H1 (cell line): ENCODE measurements at regions not wholly inside any gene's neighbourhood (a gene's known extent, or its start where the extent isn't known, plus 50 kb on each side); places are given as distances from the start of the nearest gene placed in this dataset.

Experiments
- CTCF ChIA-PET: fragments of 300-600 bp; sonication (Branson Sonifier 250); formaldehyde crosslinking; loops from one replicate; lab custom pipeline; 2021; ENCODE audit not compliant: partially characterized antibody; lab: Charles Lee
- POLR2A ChIA-PET: fragments of 300-600 bp; sonication (Branson Sonifier 250); formaldehyde crosslinking; loops from one replicate; lab custom pipeline; 2021; ENCODE audit warnings: inconsistent platforms; ENCODE audit not compliant: partially characterized antibody; lab: Charles Lee
- DNase-seq, 2 experiments: peaks; one replicate each; pipeline versions ENCODE4 v3.0.0 to v3.0.0-alpha.2; 2010 to 2022; ENCODE audit warnings: low spot score in 2 of 2, low read depth in 1 of 2, mixed read lengths in 1 of 2
- FAIRE-seq: peaks from 2 replicates; lab custom pipeline; 2011; peaks lifted over from hg19 to GRCh38; lab: Jason Lieb, UNC
- H2AFZ ChIP-seq: 2 replicates; pipeline ENCODE4 v1.8.1; 2012; ENCODE audit warnings: low read length, inconsistent platforms
- H2AK5ac ChIP-seq: 2 replicates; pipeline ENCODE4 v1.6.1; 2013; ENCODE audit warnings: low read depth, low read length
- H2BK120ac ChIP-seq: replicated peaks from 2 replicates; pipeline ENCODE3; 2013; ENCODE audit warnings: low read depth, low read length, inconsistent platforms
- H2BK12ac ChIP-seq: 2 replicates; pipeline ENCODE4 v1.6.1; 2013; ENCODE audit warnings: low read depth, low read length
- H2BK15ac ChIP-seq: 2 replicates; pipeline ENCODE4 v1.6.1; 2013; ENCODE audit warnings: low read length
- H2BK20ac ChIP-seq: 2 replicates; pipeline ENCODE4 v1.6.1; 2013; ENCODE audit warnings: low read length
- H2BK5ac ChIP-seq: 2 replicates; pipeline ENCODE4 v1.6.1; 2013; ENCODE audit warnings: low read depth, low read length
- H3K14ac ChIP-seq: 2 replicates; pipeline ENCODE4 v1.6.1; 2013; ENCODE audit warnings: inconsistent platforms; ENCODE audit not compliant: insufficient read length
- H3K18ac ChIP-seq: 2 replicates; pipeline ENCODE4 v1.6.1; 2013; ENCODE audit warnings: low read length; ENCODE audit errors: extremely low read depth
- H3K23ac ChIP-seq: 2 replicates; pipeline ENCODE4 v1.6.1; 2013; ENCODE audit warnings: inconsistent platforms; ENCODE audit not compliant: insufficient read length
- H3K23me2 ChIP-seq: 2 replicates; pipeline ENCODE4 v1.6.1; 2013; ENCODE audit warnings: low read depth, low read length
- H3K27ac ChIP-seq: 2 replicates; pipeline ENCODE4 v1.6.1; 2011; ENCODE audit warnings: low read depth, low read length, inconsistent platforms
- H3K27me3 ChIP-seq, 4 experiments: replicated peaks in 1 of 4; 1 replicate in 1 of 4; 2 replicates in 3 of 4; pipeline versions ENCODE4 v1.6.1 to v1.8.1; 2011 to 2013; ENCODE audit warnings: low read length in 3 of 4, mild to moderate bottlenecking in 3 of 4, inconsistent platforms in 2 of 4, mixed read lengths in 2 of 4, moderate library complexity in 1 of 4; ENCODE audit not compliant: control insufficient read depth in 3 of 4, insufficient read depth in 3 of 4; ENCODE audit errors: extremely low read depth in 1 of 4
- H3K36me3 ChIP-seq, 4 experiments: 2 replicates each; pipeline versions ENCODE4 v1.6.1 to v1.8.1; 2011 to 2013; ENCODE audit warnings: mild to moderate bottlenecking in 4 of 4, low read length in 3 of 4, moderate library complexity in 2 of 4, control low read depth in 1 of 4, inconsistent platforms in 1 of 4; ENCODE audit not compliant: insufficient read depth in 4 of 4, control insufficient read depth in 2 of 4
- H3K4ac ChIP-seq: replicated peaks from 2 replicates; pipeline ENCODE3; 2013; ENCODE audit warnings: low read length, low read depth, mixed read lengths, inconsistent platforms; ENCODE audit not compliant: insufficient read length
- H3K4me1 ChIP-seq, 4 experiments: replicated peaks in 1 of 4; 1 replicate in 1 of 4; 2 replicates in 3 of 4; pipeline versions ENCODE4 v1.6.1 to v1.8.1; 2011 to 2013; ENCODE audit warnings: low read length in 3 of 4, inconsistent platforms in 2 of 4, mixed read lengths in 1 of 4; ENCODE audit not compliant: insufficient read depth in 4 of 4, control insufficient read depth in 3 of 4
- H3K4me2 ChIP-seq, 2 experiments: 2 replicates each; pipeline versions ENCODE4 v1.6.1 to v1.8.1; 2011 to 2013; ENCODE audit warnings: low read depth in 2 of 2, low read length in 2 of 2, control low read depth in 1 of 2, inconsistent platforms in 1 of 2, mild to moderate bottlenecking in 1 of 2; ENCODE audit not compliant: insufficient read depth in 1 of 2
- H3K4me3 ChIP-seq, 4 experiments: fragments of 200-600, 300-600 bp in 1 of 4; sonication (generic), shearing (Covaris generic), sonication (Bioruptor Twin) in 1 of 4; 2 replicates each; pipeline versions ENCODE4 v1.5.1 to v1.8.1; 2011 to 2016; ENCODE audit warnings: low read length in 4 of 4, low read depth in 3 of 4, control low read depth in 2 of 4, inconsistent platforms in 2 of 4, mild to moderate bottlenecking in 2 of 4, mixed read lengths in 1 of 4, moderate library complexity in 1 of 4; ENCODE audit not compliant: insufficient read depth in 2 of 4; ENCODE audit errors: extremely low read depth in 1 of 4
- H3K56ac ChIP-seq: replicated peaks from 2 replicates; pipeline ENCODE3; 2013; ENCODE audit warnings: low read depth, mild to moderate bottlenecking, mixed read lengths, low read length, inconsistent platforms; ENCODE audit not compliant: insufficient read length
- H3K79me1 ChIP-seq: 2 replicates; pipeline ENCODE4 v1.6.1; 2013; ENCODE audit warnings: low read depth, low read length, control low read depth
- H3K79me2 ChIP-seq, 2 experiments: 2 replicates each; pipeline versions ENCODE4 v1.6.1 to v1.8.1; 2012 to 2013; ENCODE audit warnings: low read length in 2 of 2, mild to moderate bottlenecking in 2 of 2, inconsistent platforms in 1 of 2; ENCODE audit not compliant: insufficient read depth in 2 of 2, control insufficient read depth in 1 of 2
- H3K9ac ChIP-seq, 4 experiments: replicated peaks in 1 of 4; 1 replicate in 1 of 4; 2 replicates in 3 of 4; pipeline versions ENCODE4 v1.6.1 to v1.8.1; 2011 to 2013; ENCODE audit warnings: low read depth in 3 of 4, low read length in 3 of 4, control low read depth in 2 of 4, mild to moderate bottlenecking in 2 of 4, moderate library complexity in 2 of 4, inconsistent platforms in 1 of 4; ENCODE audit errors: extremely low read depth in 1 of 4
- H3K9me3 ChIP-seq, 2 experiments: 2 replicates each; pipeline versions ENCODE4 v1.6.1 to v1.8.1; 2012 to 2013; ENCODE audit warnings: mild to moderate bottlenecking in 2 of 2, moderate library complexity in 2 of 2, control low read depth in 1 of 2, inconsistent platforms in 1 of 2, low read depth in 1 of 2, low read length in 1 of 2, mixed read lengths in 1 of 2; ENCODE audit not compliant: insufficient read depth in 2 of 2
- H4K20me1 ChIP-seq, 2 experiments: replicated peaks in 1 of 2; 2 replicates each; pipeline versions ENCODE3 to v1.8.1; 2011 to 2013; ENCODE audit warnings: inconsistent platforms in 2 of 2, low read length in 2 of 2, mild to moderate bottlenecking in 1 of 2; ENCODE audit not compliant: insufficient read depth in 2 of 2, control insufficient read depth in 1 of 2
- H4K5ac ChIP-seq: 2 replicates; pipeline ENCODE4 v1.6.1; 2013; ENCODE audit warnings: low read length, low read depth, mixed read lengths, inconsistent platforms; ENCODE audit not compliant: insufficient read length
- H4K8ac ChIP-seq: 2 replicates; pipeline ENCODE4 v1.8.0; 2013; ENCODE audit warnings: mild to moderate bottlenecking, moderate library complexity, low read length, inconsistent platforms; ENCODE audit not compliant: insufficient read depth; ENCODE audit errors: extremely low read depth
- H4K91ac ChIP-seq: replicated peaks from 2 replicates; pipeline ENCODE3; 2013; ENCODE audit warnings: low read length, mixed read lengths, inconsistent platforms; ENCODE audit not compliant: insufficient read length
- ATF2 ChIP-seq: IDR thresholded peaks from 2 replicates; pipeline ENCODE4 v1.6.1; 2012; ENCODE audit warnings: low read length, inconsistent platforms
- CEBPB ChIP-seq: IDR thresholded peaks from 2 replicates; pipeline ENCODE4 v1.6.1; 2012; ENCODE audit warnings: low read depth, low read length
- CHD2 ChIP-seq: IDR thresholded peaks from 2 replicates; pipeline ENCODE4 v1.6.1; 2012; ENCODE audit warnings: low read length, improper control_type of control experiment
- E2F6 ChIP-seq: IDR thresholded peaks from 2 replicates; pipeline ENCODE4 v1.6.1; 2012; ENCODE audit warnings: inconsistent platforms
- EZH2 ChIP-seq: fragments of 200-600 bp; sonication (generic); IDR thresholded peaks from 2 replicates; pipeline ENCODE4 v1.7.1; 2012; ENCODE audit warnings: low read depth, mild to moderate bottlenecking, moderate library complexity, low read length, inconsistent platforms; ENCODE audit not compliant: severe bottlenecking
- KDM4A ChIP-seq: IDR thresholded peaks from one replicate; pipeline ENCODE4 v1.7.1; 2012; ENCODE audit warnings: low read depth, mild to moderate bottlenecking, moderate library complexity, low read length, inconsistent platforms; ENCODE audit not compliant: severe bottlenecking
- NANOG ChIP-seq: IDR thresholded peaks from 2 replicates; pipeline ENCODE4 v1.6.1; 2011; ENCODE audit warnings: low read length, low read depth, mild to moderate bottlenecking, inconsistent platforms; ENCODE audit not compliant: insufficient read depth, poor library complexity, severe bottlenecking
- POLR2AphosphoS5 ChIP-seq: IDR thresholded peaks from 2 replicates; pipeline ENCODE4 v1.6.1; 2011; ENCODE audit warnings: low read depth, low read length
- RAD21 ChIP-seq, 2 experiments: IDR thresholded peaks in 1 of 2; conservative IDR thresholded peaks in 1 of 2; 2 replicates each; pipeline ENCODE4 v1.6.1; 2011; ENCODE audit warnings: low read depth in 2 of 2, low read length in 2 of 2, improper control_type of control experiment in 1 of 2, inconsistent platforms in 1 of 2, mild to moderate bottlenecking in 1 of 2, moderate library complexity in 1 of 2
- RNF2 ChIP-seq: fragments of 200-900, 300-1000 bp; sonication (generic); IDR thresholded peaks from 2 replicates; pipeline ENCODE4 v1.7.1; 2016; ENCODE audit warnings: borderline replicate concordance, low read depth, mild to moderate bottlenecking, antibody characterized with exemption, low read length; ENCODE audit not compliant: poor library complexity, severe bottlenecking; ENCODE audit errors: missing control alignments
- TAF1 ChIP-seq: IDR thresholded peaks from 2 replicates; pipeline ENCODE4 v1.6.1; 2011; ENCODE audit warnings: mild to moderate bottlenecking, low read depth, low read length
- YY1 ChIP-seq: IDR thresholded peaks from 2 replicates; pipeline ENCODE4 v1.6.1; 2011; ENCODE audit warnings: low read depth, mild to moderate bottlenecking, low read length
- ZNF274 ChIP-seq: IDR thresholded peaks from 2 replicates; pipeline ENCODE4 v1.7.0; 2012; ENCODE audit warnings: low read length, borderline replicate concordance; ENCODE audit errors: extremely low read depth

- Histone ChIP-seq H2BK12ac (no peak overlapping the region), H3K9me3 (no peaks in the 10 kb centered on the region), H3K27ac (no peak overlapping the region), H3K18ac (no peak overlapping the region), H3K79me1 (no peaks in the 10 kb centered on the region), H4K20me1 (no peaks in the 10 kb centered on the region), H3K4me3 (no peak overlapping the region), H4K8ac (no peak overlapping the region), H2AFZ (no peak overlapping the region), H3K9ac (no peak overlapping the region), H4K5ac (no peak overlapping the region), H3K56ac (no peak overlapping the region), H3K23ac (no peak overlapping the region), H3K36me3 (no peaks in the 10 kb centered on the region), H2BK5ac (no peak overlapping the region), H3K79me2 (no peaks in the 10 kb centered on the region), H3K14ac (no peak overlapping the region), H2BK120ac (no peak overlapping the region), H2BK15ac (no peak overlapping the region), H3K27me3 (no peaks in the 10 kb centered on the region), H3K4me2 (no peak overlapping the region), H2BK20ac (no peak overlapping the region), H2AK5ac (no peak overlapping the region), H4K91ac (no peak overlapping the region), H3K4ac (no peak overlapping the region), H3K4me1 (no peaks in the 10 kb centered on the region), H3K23me2 (no peaks in the 10 kb centered on the region)
- ChIA-PET POLR2A (no interaction called here), CTCF (interaction anchor here (0.8 to 1.3 kb wide), 3 partner anchors 13 to 162 kb away, joined by 3 read pairs; no protein-coding TSS in a partner anchor)
- FAIRE-seq = no peak
- no peak for DNase-seq
- TF ChIP-seq RAD21 (IDR thresholded peaks at IDR 0.05 in 1 of 2, conservative IDR thresholded peaks at IDR 0.05 in 1 of 2; ENCODE audit: low read depth in 2 of 2, low read length in 2 of 2) (no peak), KDM4A (no peak), ATF2 (no peak), EZH2 (no peak), YY1 (no peak), NANOG (no peak), POLR2AphosphoS5 (no peak), E2F6 (no peak), CEBPB (no peak), CHD2 (no peak), RNF2 (no peak), TAF1 (no peak), ZNF274 (no peak)
Observed at GRCh38 chr3:81829937-81830336, 68.5 kb upstream of the GBE1 start.
